GM19239 (cell line): ENCODE measurements at regions not wholly inside any gene's neighbourhood (a gene's known extent, or its start where the extent isn't known, plus 50 kb on each side); places are given as distances from the start of the nearest gene placed in this dataset.
"Not testable (repeated sequence)": the region's sequence is repeated elsewhere in the genome, so short reads cannot be mapped to it uniquely, and the experiment has no call there.

Source experiments
- DNase-seq: peaks from one replicate; pipeline ENCODE4 v3.0.0; 2011; ENCODE audit warnings: low spot score; ENCODE audit not compliant: insufficient read length
- FAIRE-seq: peaks from 2 replicates; lab custom pipeline; 2011; peaks lifted over from hg19 to GRCh38; lab: Jason Lieb, UNC

GRCh38 chr11:106152013-106152412 lies 74.6 kb downstream of the AASDHPPT start:
- no peak for DNase-seq
- FAIRE-seq, result no peak

GRCh38 chr11:106152824-106153223 lies 75.4 kb downstream of the AASDHPPT start:
- FAIRE-seq (no peak), DNase-seq (no peak)

GRCh38 chr11:106156290-106156937 lies 79.0 kb downstream of the AASDHPPT start:
- DNase-seq, result peak; percentile 4
- FAIRE-seq, result peak; percentile 83

- DNase-seq (no peak), FAIRE-seq (no peak)
Measured at GRCh38 chr11:106158406-106158805, 80.9 kb downstream of the AASDHPPT start.

GRCh38 chr11:106159836-106160235 lies 82.4 kb downstream of the AASDHPPT start:
- FAIRE-seq, result no peak
- DNase-seq, result no peak

GRCh38 chr11:106160494-106160893 lies 83.0 kb downstream of the AASDHPPT start:
- DNase-seq, result no peak
- FAIRE-seq, result no peak

- FAIRE-seq, result no peak
- no peak for DNase-seq
Measured at GRCh38 chr11:106161775-106162634, 84.5 kb downstream of the AASDHPPT start.

- FAIRE-seq (no peak), DNase-seq (no peak)
Measured at GRCh38 chr11:106167085-106167484, 89.6 kb downstream of the AASDHPPT start.

GRCh38 chr11:106172386-106172991 lies 95.0 kb downstream of the AASDHPPT start:
- DNase-seq, result no peak
- no peak for FAIRE-seq

GRCh38 chr11:106173291-106173690 lies 95.8 kb downstream of the AASDHPPT start:
- FAIRE-seq, result no peak
- no peak for DNase-seq

GRCh38 chr11:106174003-106174402 lies 96.5 kb downstream of the AASDHPPT start:
- FAIRE-seq, DNase-seq: not testable (repeated sequence)

GRCh38 chr11:106176817-106177216 lies 99.4 kb downstream of the AASDHPPT start:
- DNase-seq, result no peak

GRCh38 chr11:106177311-106177710 lies 99.8 kb downstream of the AASDHPPT start:
- FAIRE-seq (peak; percentile 56), DNase-seq (no peak)

More at GRCh38 chr11:106176817-106177216, 99.4 kb downstream of the AASDHPPT start:
- FAIRE-seq, result no peak

- FAIRE-seq, result no peak
- DNase-seq, result no peak
Measured at GRCh38 chr11:106178361-106178760, 100.9 kb downstream of the AASDHPPT start.

GRCh38 chr11:106179048-106179447 lies 101.6 kb downstream of the AASDHPPT start:
- FAIRE-seq (no peak), DNase-seq (no peak)

GRCh38 chr11:106186630-106187029 lies 109.2 kb downstream of the AASDHPPT start:
- FAIRE-seq (no peak), DNase-seq (no peak)

- FAIRE-seq, result no peak
- DNase-seq, result no peak
Measured at GRCh38 chr11:106187860-106188456, 110.5 kb downstream of the AASDHPPT start.

GRCh38 chr11:106193956-106194355 lies 116.5 kb downstream of the AASDHPPT start:
- DNase-seq, result no peak
- no peak for FAIRE-seq

GRCh38 chr11:106197438-106197837 lies 120.0 kb downstream of the AASDHPPT start:
- no peak for FAIRE-seq
- DNase-seq, result no peak

GRCh38 chr11:106202935-106203620 lies 125.6 kb downstream of the AASDHPPT start:
- DNase-seq, result no peak
- no peak for FAIRE-seq
